ENCODE measurements at regions not wholly inside any gene's neighbourhood (a gene's known extent, or its start where the extent isn't known, plus 50 kb on each side); places are given as distances from the start of the nearest gene placed in this dataset.

- no peak for TF ChIP-seq CTCF (IDR thresholded peaks at IDR 0.05)
- no peak for TF ChIP-seq POLR2AphosphoS5 (IDR thresholded peaks at IDR 0.05)
Measured at GRCh38 chr6:4259391-4259790, 124.0 kb upstream of the ECI2 start.
